ENCODE measurements at regions not wholly inside any gene's neighbourhood (a gene's known extent, or its start where the extent isn't known, plus 50 kb on each side); places are given as distances from the start of the nearest gene placed in this dataset.

DNA sequence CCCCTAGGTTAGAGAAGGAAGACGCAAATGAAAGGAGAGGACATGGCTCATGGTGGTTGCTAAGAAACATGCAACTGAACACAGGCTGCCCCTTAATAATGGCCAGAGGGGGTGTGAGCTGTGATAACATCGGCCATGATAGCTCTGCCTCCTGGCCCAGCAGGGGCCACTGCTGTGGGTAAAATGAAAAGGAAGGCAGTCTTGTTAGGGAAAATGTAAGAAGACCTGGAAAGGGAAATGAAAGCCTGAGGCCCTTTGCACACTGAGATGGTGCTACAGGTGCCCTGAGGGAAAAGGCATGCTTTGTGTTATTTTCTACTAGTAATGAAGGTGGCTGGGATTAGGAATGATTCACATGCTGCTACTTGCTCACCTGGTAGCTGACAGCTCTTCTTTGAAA, 123.6 kb upstream of the MID1 start:
- Histone ChIP-seq H3K36me3 (ENCODE audit: insufficient read depth, low read length) (no peaks in the 10 kb centered on the region), H3K27ac (ENCODE audit: low read length) (peak overlapping the region; percentile 42), H3F3A (ENCODE audit: insufficient read depth, low read length, poor library complexity, severe bottlenecking) (no peaks in the 10 kb centered on the region), H3K9ac (ENCODE audit: low read length) (no peak overlapping the region), H3K27me3 (ENCODE audit: insufficient read depth, low read depth, low read length) (no peaks in the 10 kb centered on the region), H3K9me3 (ENCODE audit: low read length) (no peaks in the 10 kb centered on the region), H2AFZ (ENCODE audit: low read depth, low read length) (no peak overlapping the region), H3K4me2 (ENCODE audit: low read length) (no peak overlapping the region), H3K79me2 (replicated peaks; ENCODE audit: insufficient read depth, low read length) (no peaks in the 10 kb centered on the region), H3K9me2 (ENCODE audit: insufficient read depth, low read length) (no peaks in the 10 kb centered on the region), H3K4me3 (ENCODE audit: low read length) (no peak overlapping the region), H4K20me1 (ENCODE audit: insufficient read depth) (no peaks in the 10 kb centered on the region)
- TF ChIP-seq EP300 (conservative IDR thresholded peaks at IDR 0.05; ENCODE audit: poor library complexity, severe bottlenecking) (peak; percentile 13), POLR2AphosphoS5 (IDR thresholded peaks at IDR 0.05) (peak; percentile 74), MXI1 (conservative IDR thresholded peaks at IDR 0.05; ENCODE audit: poor library complexity, severe bottlenecking) (no peak)

DNA sequence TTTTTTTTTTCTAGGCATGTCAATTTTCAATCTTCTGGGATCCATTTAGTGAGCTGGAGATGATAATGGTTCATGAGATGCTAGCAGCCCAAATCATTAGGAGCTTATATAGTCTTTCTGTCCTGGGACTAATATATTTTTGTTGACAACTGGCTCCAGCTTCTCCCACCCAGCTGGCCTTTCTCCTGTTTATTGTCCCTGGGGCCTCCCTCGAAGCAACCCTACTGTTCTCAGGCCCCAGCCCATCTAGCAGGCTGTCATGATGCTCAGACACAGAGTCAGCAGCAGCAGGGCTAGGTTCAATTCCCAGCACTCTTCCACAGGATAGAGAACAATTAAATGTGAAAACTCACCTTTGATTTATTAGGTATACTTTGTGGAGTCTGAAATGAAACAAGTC, 127.6 kb upstream of the MID1 start:
- Histone ChIP-seq H3K27ac (ENCODE audit: low read length) (no peak overlapping the region), H3K79me2 (replicated peaks; ENCODE audit: insufficient read depth, low read length) (no peaks in the 10 kb centered on the region), H3K9me2 (ENCODE audit: insufficient read depth, low read length) (no peaks in the 10 kb centered on the region), H3F3A (ENCODE audit: insufficient read depth, low read length, poor library complexity, severe bottlenecking) (no peaks in the 10 kb centered on the region), H2AFZ (ENCODE audit: low read depth, low read length) (no peak overlapping the region), H3K27me3 (ENCODE audit: insufficient read depth, low read depth, low read length) (no peaks in the 10 kb centered on the region), H3K4me3 (ENCODE audit: low read length) (no peak overlapping the region), H3K36me3 (ENCODE audit: insufficient read depth, low read length) (no peaks in the 10 kb centered on the region), H3K9ac (ENCODE audit: low read length) (no peak overlapping the region), H3K4me2 (ENCODE audit: low read length) (no peak overlapping the region), H3K9me3 (ENCODE audit: low read length) (no peaks in the 10 kb centered on the region), H4K20me1 (ENCODE audit: insufficient read depth) (no peaks in the 10 kb centered on the region)
- no peak for TF ChIP-seq MXI1 (conservative IDR thresholded peaks at IDR 0.05; ENCODE audit: poor library complexity, severe bottlenecking)
- TF ChIP-seq POLR2AphosphoS5 (IDR thresholded peaks at IDR 0.05): no peak
- TF ChIP-seq EZH2 (IDR thresholded peaks at IDR 0.05; ENCODE audit: borderline replicate concordance, insufficient read depth, low read length, poor library complexity, severe bottlenecking): no peak
- TF ChIP-seq TAF1 (IDR thresholded peaks at IDR 0.05; ENCODE audit: low read depth): no peak
- TF ChIP-seq, protein P1, sequence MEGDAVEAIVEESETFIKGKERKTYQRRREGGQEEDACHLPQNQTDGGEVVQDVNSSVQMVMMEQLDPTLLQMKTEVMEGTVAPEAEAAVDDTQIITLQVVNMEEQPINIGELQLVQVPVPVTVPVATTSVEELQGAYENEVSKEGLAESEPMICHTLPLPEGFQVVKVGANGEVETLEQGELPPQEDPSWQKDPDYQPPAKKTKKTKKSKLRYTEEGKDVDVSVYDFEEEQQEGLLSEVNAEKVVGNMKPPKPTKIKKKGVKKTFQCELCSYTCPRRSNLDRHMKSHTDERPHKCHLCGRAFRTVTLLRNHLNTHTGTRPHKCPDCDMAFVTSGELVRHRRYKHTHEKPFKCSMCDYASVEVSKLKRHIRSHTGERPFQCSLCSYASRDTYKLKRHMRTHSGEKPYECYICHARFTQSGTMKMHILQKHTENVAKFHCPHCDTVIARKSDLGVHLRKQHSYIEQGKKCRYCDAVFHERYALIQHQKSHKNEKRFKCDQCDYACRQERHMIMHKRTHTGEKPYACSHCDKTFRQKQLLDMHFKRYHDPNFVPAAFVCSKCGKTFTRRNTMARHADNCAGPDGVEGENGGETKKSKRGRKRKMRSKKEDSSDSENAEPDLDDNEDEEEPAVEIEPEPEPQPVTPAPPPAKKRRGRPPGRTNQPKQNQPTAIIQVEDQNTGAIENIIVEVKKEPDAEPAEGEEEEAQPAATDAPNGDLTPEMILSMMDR (IDR thresholded peaks at IDR 0.05; ENCODE audit: poor library complexity, severe bottlenecking): no peak
- no peak for TF ChIP-seq SMC3 (conservative IDR thresholded peaks at IDR 0.05; ENCODE audit: poor library complexity)
- no peak for TF ChIP-seq RAD21 (conservative IDR thresholded peaks at IDR 0.05)
- no peak for TF ChIP-seq EP300 (conservative IDR thresholded peaks at IDR 0.05; ENCODE audit: poor library complexity, severe bottlenecking)
- TF ChIP-seq, protein P2, sequence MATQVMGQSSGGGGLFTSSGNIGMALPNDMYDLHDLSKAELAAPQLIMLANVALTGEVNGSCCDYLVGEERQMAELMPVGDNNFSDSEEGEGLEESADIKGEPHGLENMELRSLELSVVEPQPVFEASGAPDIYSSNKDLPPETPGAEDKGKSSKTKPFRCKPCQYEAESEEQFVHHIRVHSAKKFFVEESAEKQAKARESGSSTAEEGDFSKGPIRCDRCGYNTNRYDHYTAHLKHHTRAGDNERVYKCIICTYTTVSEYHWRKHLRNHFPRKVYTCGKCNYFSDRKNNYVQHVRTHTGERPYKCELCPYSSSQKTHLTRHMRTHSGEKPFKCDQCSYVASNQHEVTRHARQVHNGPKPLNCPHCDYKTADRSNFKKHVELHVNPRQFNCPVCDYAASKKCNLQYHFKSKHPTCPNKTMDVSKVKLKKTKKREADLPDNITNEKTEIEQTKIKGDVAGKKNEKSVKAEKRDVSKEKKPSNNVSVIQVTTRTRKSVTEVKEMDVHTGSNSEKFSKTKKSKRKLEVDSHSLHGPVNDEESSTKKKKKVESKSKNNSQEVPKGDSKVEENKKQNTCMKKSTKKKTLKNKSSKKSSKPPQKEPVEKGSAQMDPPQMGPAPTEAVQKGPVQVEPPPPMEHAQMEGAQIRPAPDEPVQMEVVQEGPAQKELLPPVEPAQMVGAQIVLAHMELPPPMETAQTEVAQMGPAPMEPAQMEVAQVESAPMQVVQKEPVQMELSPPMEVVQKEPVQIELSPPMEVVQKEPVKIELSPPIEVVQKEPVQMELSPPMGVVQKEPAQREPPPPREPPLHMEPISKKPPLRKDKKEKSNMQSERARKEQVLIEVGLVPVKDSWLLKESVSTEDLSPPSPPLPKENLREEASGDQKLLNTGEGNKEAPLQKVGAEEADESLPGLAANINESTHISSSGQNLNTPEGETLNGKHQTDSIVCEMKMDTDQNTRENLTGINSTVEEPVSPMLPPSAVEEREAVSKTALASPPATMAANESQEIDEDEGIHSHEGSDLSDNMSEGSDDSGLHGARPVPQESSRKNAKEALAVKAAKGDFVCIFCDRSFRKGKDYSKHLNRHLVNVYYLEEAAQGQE (IDR thresholded peaks at IDR 0.05; ENCODE audit: borderline replicate concordance): no peak

DNA sequence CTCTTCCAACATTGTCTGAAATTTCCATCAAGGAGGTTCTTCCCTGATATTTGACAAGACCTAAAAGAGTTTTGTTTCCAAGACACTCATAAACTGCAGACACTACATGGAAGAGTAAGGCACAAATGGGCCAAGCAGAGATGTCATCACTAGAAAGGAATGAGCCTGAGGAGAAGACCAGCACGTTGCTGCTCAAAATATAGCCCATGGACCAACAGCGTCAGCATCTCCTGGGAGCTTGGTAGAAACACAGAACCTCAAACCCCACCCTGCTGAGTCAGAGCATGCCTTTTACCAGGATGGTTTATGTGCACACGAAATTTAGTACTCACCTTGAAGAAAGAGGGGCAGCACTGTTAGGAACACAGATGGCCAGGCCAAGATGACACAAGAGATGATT, 128.7 kb upstream of the MID1 start:
- H3K9me3 ChIP-seq (ENCODE audit: low read length): no peaks in the 10 kb centered on the region
- no peaks in the 10 kb centered on the region for H3K9me2 ChIP-seq (ENCODE audit: insufficient read depth, low read length)
- no peak overlapping the region for H3K9ac ChIP-seq (ENCODE audit: low read length)
- TF ChIP-seq TAF1 (IDR thresholded peaks at IDR 0.05; ENCODE audit: low read depth) (no peak), POLR2AphosphoS5 (IDR thresholded peaks at IDR 0.05) (no peak), EZH2 (IDR thresholded peaks at IDR 0.05; ENCODE audit: borderline replicate concordance, insufficient read depth, low read length, poor library complexity, severe bottlenecking) (no peak), MXI1 (conservative IDR thresholded peaks at IDR 0.05; ENCODE audit: poor library complexity, severe bottlenecking) (no peak), EP300 (conservative IDR thresholded peaks at IDR 0.05; ENCODE audit: poor library complexity, severe bottlenecking) (no peak)
- TF ChIP-seq, protein P1 (IDR thresholded peaks at IDR 0.05; ENCODE audit: poor library complexity, severe bottlenecking): no peak
- no peak overlapping the region for H3K4me3 ChIP-seq (ENCODE audit: low read length)
- no peaks in the 10 kb centered on the region for H4K20me1 ChIP-seq (ENCODE audit: insufficient read depth)
- H3K27me3 ChIP-seq (ENCODE audit: insufficient read depth, low read depth, low read length): no peaks in the 10 kb centered on the region
- no peaks in the 10 kb centered on the region for H3K36me3 ChIP-seq (ENCODE audit: insufficient read depth, low read length)
- H3K79me2 ChIP-seq (replicated peaks; ENCODE audit: insufficient read depth, low read length): no peaks in the 10 kb centered on the region
- no peak overlapping the region for H2AFZ ChIP-seq (ENCODE audit: low read depth, low read length)
- H3K4me2 ChIP-seq (ENCODE audit: low read length): no peak overlapping the region
- H3K27ac ChIP-seq (ENCODE audit: low read length): no peak overlapping the region
- H3F3A ChIP-seq (ENCODE audit: insufficient read depth, low read length, poor library complexity, severe bottlenecking): no peaks in the 10 kb centered on the region

All from neural cell (in vitro differentiated cells).